GM21619 (cell line): ENCODE measurements at regions not wholly inside any gene's neighbourhood (a gene's known extent, or its start where the extent isn't known, plus 50 kb on each side); places are given as distances from the start of the nearest gene placed in this dataset.

Source experiments
- ATAC-seq: cut with Tn5 transposase; IDR thresholded peaks from one replicate; pipeline ENCODE4 v1.9.1; 2021; ENCODE audit not compliant: unreplicated experiment

DNA sequence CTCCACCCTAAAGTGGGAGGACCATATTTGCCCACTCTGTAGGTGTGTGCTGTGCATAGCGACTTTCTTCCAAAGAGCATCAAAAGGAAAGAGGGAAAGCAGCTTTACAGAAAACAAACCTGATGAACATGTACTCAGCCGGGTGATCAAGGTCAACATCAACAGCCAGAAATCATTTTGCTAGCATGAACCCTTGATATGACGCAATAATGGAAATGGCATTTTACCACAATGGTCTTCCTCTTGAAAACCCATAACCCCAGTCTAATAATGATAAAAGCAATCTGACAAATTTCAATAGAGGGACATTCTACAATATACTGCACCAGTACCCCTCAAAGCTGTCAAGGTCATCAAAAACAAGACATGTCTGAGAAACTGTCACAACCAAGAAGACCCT is 350.2 kb downstream of the FBXO15 start:
- no peak for ATAC-seq

DNA sequence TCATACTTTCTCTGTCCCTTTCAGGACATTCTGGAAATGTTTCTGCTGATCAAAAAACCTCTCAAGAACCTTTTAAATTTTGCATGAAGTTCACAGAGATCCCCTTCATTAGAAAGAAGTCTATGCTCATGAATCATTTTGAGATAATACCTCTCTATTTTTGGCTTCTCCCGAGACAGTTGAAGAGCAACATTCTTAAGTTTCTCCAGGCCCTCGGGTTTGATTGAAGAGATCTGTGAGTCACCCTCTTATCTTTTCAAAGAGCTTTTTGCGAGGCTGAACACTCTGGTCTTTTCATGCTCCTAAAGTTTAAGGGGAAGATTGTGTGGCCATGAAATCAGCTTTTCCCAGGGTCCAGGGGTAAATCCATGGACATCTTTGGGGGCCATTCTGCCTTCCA is 354.2 kb downstream of the FBXO15 start:
- ATAC-seq: no peak

DNA sequence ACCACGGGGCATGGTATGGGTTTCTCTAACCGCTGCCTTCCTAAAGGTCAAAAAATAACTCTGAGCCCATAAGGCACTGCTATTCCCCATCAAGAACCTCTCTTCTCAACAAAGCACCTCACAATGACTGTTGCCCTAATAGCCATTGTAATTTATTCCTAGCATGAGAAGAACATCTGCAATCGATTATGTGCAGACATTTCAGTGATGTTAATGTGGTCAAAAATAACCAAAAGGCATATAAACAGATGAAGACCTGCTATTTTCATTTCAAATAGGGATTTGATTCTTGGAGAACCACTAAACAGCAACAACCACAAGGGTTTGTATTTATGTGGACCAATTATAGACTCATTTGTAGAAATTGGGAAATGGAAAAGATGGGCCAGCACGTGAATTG is 356.6 kb downstream of the FBXO15 start:
- ATAC-seq: no peak

DNA sequence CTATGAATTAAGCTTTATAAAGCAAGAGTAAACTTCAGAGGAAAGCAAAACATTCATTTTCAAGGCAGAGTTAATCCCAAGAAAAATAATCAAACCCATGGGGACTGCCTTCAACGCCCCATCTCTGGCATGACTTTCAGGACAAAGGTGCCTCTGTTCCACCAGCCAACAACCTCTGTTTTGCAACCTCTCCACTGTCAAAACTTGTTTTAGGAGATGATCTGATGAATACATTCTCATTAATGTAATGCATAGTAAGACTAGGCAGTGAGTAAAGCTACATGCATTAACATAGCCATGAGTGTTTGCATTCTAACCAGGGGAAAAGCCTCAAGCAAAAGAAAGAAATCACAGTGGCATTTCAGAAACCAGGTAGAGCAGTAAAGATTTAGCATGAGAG is 357.0 kb downstream of the FBXO15 start:
- ATAC-seq: no peak

DNA sequence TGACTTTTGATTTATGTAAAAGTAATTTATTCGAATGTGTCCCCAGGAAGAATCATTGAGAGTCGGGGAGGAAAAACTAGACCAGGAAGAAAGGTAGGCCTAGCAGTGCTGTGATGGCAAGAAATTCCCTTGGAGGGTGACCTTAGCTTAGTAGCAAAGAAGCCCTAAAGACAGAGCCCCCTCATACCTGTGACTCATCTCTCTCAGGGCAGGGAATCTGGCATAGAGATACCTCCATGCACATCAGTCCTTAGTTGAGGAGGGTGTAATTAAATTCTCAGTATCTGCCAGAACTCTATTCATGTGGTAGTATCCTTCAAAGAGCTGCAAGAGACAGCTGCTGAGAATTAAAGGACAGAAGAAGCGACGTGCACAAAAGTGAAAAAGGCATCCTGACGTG is 360.3 kb downstream of the FBXO15 start:
- ATAC-seq: no peak

DNA sequence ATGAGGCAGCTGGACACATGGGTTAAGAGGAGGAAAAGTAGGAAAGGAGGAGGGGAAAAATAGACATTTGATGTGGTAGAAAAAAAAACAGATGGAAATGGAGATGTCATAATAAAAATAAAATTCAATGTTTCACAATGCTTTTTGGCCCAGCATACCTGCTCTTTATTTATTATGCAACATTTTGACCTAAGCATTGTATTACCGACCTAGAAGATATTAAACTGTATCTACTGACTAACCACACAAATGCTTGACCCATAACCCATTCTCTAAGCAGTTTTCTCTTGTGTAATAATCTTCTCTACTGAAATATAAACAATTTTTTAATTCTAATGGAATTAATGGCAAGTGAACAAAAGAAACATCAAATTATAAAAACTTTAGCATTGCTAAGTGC is 362.3 kb downstream of the FBXO15 start:
- ATAC-seq: no peak

DNA sequence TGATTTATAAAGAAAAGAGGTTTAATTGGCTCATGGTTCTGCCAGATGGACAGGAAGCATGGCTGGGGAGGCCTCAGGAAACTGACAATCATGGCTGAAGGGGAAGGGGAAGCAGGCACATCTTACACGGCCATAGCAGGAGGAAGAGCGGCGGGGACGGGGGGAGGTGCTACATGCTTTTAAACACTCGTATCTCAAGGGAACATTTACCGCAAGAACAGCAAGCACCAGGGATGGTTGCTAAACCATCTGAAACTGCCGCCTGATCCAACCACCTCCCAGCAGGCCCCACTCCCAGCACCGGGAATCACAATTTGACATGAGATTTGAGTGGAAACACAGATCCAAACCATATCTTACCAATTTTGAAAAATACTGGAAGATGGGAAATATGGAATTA is 362.8 kb downstream of the FBXO15 start:
- ATAC-seq: no peak

DNA sequence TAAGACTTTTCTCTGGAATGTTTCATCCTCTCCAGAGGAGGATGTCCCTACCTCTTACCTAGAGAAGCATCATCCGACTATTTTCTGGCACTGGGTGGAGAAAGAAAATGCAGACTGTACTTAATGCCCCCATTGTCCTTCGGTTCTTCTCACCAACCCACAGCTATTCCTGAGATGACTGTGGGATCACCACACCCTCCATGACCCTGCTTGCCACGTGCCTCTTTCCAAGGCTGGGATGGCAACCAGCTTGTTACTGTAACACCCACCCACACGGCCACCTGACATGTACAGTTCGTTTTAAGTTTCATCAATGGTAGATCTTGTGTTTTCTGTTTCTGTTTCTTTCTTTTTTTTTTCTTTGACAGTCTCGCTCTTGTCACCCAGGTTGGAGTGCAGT is 365.2 kb downstream of the FBXO15 start:
- no peak for ATAC-seq

DNA sequence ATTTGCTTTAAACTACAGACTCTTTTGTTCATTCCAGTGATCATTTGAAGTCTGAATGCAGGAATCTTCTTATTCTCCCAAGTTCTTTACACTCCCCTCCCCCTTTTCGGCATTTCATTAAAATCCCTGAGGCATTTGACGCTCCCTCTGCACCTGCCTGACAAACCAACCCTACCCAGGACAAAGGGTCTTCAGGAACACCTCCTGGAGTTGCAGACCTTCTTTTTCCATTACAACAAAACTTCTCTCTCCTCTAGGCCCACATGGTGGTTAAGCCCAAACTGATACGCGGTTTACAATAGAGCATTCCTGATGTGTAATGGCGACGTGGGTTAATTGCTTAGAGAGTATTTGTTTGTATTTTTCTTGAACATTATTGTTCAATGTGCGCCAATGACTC is 367.4 kb downstream of the FBXO15 start:
- no peak for ATAC-seq

DNA sequence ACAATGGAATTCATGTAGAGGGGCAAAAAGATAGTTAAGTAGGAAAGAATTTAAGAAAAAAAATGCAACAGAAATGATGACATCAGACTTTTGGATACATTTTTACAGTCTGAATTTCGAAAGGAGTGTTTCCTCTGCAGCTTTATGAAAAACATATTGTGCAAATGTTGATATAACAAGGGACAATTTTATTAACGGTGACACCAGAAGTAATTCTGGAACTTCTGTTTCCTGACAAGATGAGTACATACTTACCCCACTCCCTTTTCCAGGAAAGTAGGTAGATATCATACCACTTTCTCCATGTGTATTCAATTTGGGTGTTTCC is 369.6 kb downstream of the FBXO15 start:
- ATAC-seq: no peak

DNA sequence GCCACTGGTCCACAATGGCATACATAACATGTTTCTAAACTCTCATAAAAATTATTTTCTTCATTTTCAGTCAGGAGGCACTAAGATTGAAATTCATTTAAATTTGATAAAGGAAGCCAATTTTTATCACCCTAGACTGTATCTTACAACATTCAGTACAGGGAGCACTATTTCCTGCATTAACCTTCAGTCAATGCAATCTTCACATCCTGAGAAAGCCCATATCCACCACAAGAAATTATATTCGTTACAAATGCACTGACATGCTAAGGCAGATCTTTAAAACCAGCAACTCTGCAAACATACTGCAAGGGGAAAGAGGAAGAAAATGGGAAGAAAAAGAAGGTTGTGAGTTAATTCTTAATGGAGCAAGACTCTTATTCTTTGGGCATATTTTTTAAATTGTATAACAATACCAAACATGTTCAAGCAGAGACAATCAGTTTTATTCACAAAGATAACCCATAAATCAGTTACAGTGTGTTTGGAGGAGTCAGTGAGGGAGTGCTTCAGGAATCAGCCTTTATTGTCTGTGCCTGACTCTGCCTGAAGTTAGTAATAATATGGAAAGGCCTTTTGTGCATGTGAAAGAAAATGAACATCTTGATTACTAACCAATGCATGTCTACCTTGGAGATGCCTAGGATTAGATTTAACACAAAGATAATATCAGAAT is 370.1 kb downstream of the FBXO15 start:
- no peak for ATAC-seq

DNA sequence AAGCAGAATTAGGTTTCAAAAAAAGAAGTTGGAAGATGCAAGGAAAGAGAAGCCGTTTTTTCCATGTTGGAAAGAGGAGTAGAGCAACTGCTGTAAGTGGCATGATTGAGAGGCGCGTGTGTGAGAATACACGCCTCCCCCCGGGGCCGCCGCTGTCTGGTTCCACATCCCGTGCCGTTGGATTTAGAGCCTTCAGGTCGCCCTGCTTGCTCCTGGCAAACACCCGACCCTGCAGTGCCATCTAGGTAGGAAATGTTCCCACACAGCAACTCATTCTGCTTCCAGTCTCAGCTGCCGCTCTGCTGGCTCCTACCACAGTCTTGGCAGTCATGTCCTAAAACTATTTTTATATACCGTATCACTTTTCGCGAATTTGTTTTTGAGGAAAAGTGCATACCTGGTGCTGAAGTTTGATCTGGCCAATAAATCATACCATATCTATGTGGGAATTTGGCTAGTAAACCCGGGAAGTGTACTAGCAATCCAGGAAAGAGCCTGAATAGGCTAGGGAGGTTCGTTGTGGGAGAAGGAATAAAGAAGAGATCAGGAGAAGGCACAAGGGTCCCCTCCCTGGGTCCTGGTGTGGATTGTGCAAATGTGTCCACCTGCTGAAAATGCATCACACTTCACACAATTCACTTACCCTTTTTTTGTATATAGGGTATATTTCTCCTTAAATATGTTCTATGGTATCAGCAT is 372.7 kb downstream of the FBXO15 start:
- no peak for ATAC-seq

DNA sequence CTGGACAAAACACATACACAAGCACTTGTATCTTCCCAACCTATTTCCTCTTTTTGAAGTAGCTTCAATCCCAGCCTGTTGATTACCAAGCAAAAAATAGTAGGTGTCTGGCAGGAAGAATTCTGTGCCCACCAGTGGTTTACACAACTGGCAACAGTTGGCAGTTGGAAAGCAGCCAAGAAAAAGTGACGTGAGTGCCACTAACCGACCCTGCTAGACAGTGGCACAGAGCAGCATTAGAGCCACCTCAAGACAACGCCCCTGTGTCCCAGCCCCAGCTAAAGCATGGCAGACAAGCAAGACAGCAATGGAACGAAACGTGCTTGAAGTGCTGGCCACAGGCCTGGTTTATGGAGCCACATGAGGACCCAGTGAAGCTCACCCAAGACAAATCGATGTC is 379.6 kb downstream of the FBXO15 start:
- ATAC-seq: no peak

DNA sequence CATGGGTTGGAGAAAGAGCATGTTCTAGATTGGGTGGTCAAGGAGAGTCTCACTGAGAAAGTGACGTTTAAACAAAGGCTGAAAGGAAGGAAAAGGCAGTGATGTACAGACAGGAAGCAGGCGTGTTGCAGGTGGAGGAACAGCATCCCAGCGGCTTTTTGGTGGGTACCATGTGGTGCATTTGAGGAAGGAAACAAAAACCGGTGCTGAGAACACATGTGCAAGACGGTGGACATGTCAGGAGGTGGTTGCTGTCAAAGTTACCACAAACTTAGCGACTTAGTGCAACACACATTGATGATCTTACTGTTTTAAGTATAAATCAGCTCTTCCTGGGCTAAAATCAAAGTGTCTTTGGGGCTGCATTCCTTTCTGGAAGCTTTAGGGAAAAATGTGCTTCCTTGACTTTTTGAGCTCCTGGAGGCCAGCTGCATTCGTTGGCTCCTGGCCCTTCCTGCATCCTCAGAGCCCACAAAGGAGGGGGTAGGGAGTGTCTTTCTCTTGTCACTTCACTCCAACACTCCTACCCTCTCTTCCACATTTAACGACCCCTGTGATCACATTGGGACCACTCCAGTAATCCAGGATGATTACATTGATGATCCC is 380.6 kb downstream of the FBXO15 start:
- no peak for ATAC-seq

DNA sequence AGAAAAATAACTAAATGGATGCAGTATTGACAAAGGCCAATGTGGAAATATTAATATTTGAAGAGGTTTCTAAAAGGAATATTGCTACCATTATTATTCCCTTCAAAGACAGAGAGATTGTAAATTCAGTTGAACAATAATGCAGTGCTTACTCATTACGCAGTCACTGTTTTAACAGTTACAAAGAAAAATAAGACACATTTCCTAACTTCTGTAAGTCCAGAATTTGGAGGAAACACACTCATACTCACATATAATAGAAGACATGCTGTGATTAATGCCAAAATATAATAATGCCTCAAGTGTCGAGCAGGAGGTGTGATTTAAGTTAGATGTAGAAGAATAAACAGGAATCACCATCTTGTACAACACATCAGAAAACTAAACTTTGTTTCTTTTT is 389.2 kb downstream of the FBXO15 start:
- ATAC-seq: no peak

DNA sequence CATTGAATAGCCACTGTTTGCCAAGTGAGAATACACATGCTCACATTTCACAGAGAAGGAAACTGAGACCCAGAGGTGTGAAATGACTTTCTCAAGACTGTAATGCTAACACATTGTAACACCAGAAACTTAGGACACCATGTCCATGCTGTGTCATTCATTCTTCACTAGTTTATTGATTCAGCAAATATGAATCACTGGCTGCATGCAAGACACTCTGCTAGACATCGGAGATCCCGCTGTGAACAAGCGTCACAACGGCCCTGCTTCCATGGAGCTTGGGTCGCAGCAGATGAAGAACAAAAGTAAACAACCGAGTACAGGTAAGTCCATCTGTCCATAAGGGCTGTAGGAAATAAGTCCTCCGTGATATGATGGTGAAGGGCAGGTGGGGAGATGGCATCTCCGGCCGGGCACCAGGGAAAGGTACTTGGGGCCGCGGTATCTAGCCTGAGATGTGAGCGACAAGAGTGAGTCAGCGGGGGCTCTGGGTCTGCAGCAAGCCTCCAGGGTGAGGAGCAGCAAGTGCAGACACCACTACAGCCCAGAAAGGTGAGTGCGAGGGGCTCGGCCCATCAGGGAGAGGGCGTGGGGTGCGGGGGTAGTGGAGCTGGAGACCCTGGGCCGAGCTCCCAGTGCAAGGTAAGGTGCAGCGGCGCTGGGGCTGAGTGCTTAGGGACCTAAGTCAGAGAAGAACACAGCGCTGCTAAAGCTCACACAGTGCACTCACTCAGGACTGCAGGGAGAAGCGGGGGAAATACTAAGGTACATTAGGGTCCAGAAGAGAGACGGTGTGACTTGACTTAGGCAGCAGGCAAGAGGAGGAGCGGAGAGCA is 391.2 kb downstream of the FBXO15 start:
- ATAC-seq: no peak

DNA sequence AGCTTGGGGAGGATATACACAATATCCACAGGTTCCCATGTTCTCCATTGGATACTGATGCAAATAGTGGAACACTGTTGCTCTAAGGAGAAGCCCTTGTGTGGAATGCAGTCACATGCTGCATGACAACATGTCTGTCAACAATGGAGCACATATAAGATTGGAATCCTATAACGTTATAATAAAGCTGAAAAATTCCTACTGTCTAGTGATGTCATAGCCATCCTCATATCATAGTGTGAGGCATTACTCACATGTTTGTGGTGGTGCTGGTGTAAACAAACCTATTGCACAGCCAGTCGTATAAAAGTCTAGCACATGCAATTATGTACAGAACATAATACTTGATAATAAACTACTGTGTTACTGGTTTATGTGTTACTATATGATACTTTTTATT is 394.7 kb downstream of the FBXO15 start:
- ATAC-seq: no peak

DNA sequence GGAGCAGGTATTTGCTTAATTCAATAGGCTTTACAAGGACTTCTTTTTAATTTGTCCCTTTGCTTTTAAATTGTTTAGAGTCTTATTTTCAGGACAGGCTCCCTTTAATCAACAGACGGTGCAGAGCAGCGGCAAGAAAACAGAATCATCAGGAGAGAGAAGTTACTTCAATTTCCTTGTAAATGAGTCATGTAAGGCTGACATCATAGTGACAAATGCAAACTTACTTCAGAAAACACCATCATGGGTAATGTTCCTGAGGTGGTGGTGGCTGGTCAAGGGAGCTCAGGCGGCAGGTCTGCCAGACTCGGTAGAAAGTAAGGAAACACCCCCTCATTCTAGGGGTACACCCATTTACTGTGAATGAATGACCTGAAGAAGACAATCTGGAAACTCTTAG is 395.1 kb downstream of the FBXO15 start:
- no peak for ATAC-seq

DNA sequence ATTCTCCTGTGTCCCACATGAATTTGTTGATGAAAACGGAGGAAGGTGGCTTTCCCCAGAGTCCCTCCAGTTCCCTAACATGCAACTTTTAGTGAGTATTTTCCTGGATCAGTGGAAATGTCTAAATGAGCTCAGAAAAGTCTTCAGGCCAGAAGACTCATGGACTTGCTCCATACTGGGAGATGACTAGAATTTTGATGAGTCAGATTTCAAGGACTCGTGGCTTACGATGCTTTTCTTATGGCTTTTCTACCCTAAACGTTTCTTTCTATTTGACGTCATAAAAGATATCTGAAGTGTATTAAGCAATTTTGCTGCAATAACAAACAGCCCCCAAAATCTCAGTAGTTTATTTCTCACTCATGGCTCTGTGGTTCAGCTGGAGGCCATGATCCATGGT is 397.6 kb downstream of the FBXO15 start:
- no peak for ATAC-seq

DNA sequence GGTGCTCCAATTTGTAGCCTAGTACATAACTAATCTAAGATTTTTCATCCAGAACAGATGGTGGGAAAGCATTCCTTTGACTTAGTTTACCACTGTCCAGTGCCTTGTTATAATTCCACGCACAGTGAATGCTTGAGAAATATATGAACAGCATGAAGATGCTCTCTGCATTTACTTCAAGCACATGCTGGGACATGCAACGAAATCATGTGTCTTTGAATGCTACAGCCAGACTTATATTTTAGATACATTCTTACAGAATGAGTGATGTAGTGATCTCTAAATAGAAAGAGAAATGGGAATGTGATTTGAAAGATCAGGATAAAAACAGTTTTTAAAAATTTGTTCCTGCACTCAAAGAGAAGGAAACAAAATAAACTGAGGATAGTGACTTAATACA is 398.3 kb downstream of the FBXO15 start:
- no peak for ATAC-seq

DNA sequence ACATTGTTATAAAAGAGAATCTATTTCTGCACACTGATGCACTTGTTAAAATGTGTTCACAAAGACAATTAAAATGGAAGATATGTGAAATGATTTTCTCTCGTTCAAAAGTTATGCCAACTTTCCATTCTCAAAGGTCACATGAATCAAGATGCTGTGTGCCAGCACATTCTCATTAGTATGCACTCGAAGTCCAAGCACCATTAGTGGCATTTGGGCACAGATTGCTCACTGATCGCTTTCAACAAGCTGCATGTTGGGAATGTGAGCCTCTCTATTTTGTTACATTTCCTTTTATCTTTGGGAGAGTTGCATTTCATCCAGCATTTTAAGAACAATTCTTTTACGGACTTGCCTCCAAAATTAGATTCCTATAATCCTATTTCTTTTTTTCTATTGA is 398.9 kb downstream of the FBXO15 start:
- ATAC-seq: no peak

DNA sequence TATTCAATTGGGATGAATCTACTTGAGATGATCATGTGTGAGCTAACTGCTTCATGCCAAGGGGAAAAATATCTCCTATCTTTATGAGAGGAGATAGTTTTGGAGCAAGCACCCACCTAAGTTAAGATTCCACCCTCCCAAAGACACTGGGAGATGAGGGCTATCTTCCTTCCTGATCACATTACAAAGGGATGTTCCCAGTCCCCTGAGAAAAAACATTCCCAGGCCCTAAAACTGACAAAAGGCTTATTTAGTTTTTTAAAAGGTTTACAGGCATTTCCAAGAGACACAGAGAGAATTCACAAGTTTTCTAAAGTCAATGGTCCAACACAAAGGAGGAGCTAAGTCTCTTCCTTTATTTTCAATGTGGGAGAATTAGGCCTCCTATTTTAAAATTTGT is 401.5 kb downstream of the FBXO15 start:
- no peak for ATAC-seq
